GM13977 (cell line): ENCODE measurements at regions not wholly inside any gene's neighbourhood (a gene's known extent, or its start where the extent isn't known, plus 50 kb on each side); places are given as distances from the start of the nearest gene placed in this dataset.
"Not testable (repeated sequence)": the region's sequence is repeated elsewhere in the genome, so short reads cannot be mapped to it uniquely, and the experiment has no call there.

Source experiments
- DNase-seq: peaks from one replicate; pipeline ENCODE4 v3.0.0; 2012; ENCODE audit warnings: low spot score
- in situ Hi-C: fragments of 300-500 bp; cut with MboI; formaldehyde crosslinking; loops from one replicate; pipeline ENCODE4 v1.12.0; 2022; ENCODE audit warnings: low sequenced_read_pairs, low pct_unique_long_range_greater_than_20kb, mixed read lengths, inconsistent platforms; ENCODE audit not compliant: unreplicated experiment
- TF ChIP-seq, protein P1 (sequence below): IDR thresholded peaks from 2 replicates; pipeline ENCODE4 v1.5.1; 2012; ENCODE audit warnings: mild to moderate bottlenecking, control low read depth; ENCODE audit not compliant: insufficient read depth; ENCODE audit errors: extremely low read depth, missing control alignments

DNA sequence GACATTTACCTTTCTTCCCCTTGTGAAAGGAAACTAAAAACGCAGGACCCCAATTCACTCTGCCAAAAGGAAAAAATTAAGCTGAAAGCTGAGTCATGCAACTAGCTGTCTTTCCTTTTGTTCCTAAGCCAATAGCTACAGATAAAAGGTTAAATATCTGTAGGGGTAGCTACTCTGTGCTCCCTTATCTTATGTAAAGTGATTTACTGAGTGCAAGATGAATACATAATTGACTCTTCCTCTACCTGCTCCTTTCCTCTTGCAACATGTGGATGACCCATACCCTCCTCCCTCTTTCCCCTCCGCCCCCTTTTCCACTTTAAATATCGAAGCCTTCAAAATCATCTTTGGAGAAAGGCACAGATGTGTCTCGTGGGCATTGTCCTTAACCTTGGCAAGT, 68.0 kb upstream of the ZNF157 start:
- in situ Hi-C loops = no loop called here
- no peak for DNase-seq
- TF ChIP-seq, protein P1, sequence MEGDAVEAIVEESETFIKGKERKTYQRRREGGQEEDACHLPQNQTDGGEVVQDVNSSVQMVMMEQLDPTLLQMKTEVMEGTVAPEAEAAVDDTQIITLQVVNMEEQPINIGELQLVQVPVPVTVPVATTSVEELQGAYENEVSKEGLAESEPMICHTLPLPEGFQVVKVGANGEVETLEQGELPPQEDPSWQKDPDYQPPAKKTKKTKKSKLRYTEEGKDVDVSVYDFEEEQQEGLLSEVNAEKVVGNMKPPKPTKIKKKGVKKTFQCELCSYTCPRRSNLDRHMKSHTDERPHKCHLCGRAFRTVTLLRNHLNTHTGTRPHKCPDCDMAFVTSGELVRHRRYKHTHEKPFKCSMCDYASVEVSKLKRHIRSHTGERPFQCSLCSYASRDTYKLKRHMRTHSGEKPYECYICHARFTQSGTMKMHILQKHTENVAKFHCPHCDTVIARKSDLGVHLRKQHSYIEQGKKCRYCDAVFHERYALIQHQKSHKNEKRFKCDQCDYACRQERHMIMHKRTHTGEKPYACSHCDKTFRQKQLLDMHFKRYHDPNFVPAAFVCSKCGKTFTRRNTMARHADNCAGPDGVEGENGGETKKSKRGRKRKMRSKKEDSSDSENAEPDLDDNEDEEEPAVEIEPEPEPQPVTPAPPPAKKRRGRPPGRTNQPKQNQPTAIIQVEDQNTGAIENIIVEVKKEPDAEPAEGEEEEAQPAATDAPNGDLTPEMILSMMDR = no peak

DNA sequence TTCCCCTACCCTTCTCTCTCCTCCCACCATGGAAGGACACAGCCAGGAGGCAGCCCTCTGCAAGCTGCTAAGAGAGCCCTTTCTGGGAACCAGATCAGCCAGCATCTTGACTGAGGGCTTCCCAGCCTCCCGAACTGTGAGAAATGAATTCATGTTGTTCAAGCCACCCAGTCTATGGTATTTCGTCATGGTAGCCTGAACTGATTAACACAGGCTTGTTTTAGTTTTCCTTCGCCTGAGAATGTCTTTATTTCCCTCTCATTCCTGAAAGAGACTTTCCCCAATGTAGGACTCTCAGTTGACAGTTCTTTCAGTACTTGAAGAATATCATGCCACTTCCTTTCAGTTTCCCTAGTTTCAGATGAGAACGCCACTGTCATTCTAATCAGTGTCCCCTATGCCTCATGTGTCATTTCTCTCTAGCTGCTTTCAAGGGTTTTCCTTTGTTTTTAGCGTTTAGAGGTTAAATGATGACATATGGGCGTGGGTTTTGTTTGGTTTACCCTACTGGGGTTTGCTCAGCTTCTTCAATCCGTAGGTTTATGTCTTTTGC, 63.8 kb upstream of the ZNF157 start:
- DNase-seq, in situ Hi-C loops: not testable (repeated sequence)

DNA sequence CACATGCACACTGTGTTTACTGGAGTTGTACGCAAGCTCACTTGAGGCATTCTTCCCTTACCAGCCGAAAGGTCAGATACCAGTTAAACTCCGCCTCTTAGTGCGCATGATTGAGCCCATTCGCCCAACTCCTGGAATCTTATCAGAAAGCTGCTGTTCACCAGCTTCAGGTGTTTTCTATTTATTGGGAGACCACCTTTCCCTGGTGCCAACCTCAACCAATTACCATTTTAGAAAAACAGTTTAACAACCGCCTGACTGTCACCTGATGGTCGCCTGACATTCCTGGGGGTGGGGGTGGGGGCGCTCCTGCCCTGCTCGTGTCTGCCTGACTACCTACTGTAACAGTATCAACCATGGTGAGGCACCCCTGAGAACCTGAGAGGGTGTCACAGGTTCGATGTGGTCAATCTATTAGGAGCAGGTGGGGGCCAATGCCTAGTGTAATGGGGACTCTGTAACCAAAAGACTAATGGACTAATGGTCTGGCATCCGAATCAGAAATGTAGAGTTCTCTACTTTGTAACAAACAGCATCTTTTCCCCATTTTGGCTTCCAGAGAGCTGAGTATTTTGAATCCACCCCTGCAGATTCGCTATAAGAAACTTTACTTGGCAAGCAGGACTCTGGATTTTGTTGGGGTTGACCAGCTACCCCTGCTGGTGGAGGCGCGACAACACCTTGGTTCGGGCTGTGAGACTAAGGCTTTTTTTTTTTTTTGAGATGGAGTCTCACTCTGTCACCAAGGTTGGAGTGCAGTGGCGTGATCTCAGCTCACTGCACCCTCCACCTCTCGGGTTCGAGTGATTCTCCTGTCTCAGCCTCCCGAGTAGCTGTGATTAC, 58.2 kb upstream of the ZNF157 start:
- TF ChIP-seq, protein P1 = peak; percentile 43
- in situ Hi-C loops = no loop called here
- peak; percentile 36 for DNase-seq

DNA sequence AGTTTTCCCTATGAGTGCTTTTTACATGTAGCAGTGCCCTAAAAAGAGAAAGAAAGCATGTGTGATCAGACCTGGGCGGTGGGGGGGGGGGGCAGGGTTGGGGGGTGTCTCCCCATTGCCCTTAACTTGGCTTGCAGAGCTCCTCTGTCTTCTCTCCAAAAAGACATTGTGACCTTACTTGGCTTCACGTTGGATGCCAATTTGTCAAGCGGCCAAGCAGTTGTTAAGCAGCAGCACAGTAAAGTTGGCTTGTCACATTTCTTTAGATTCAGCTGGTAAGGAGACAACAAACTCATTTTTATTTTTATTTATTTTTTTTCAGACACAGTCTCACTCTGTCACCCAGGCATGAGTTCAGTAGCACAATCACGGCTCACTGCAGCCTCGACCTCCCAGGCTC, 57.3 kb upstream of the ZNF157 start:
- TF ChIP-seq, protein P1 = no peak
- in situ Hi-C loops = no loop called here
- DNase-seq = no peak

DNA sequence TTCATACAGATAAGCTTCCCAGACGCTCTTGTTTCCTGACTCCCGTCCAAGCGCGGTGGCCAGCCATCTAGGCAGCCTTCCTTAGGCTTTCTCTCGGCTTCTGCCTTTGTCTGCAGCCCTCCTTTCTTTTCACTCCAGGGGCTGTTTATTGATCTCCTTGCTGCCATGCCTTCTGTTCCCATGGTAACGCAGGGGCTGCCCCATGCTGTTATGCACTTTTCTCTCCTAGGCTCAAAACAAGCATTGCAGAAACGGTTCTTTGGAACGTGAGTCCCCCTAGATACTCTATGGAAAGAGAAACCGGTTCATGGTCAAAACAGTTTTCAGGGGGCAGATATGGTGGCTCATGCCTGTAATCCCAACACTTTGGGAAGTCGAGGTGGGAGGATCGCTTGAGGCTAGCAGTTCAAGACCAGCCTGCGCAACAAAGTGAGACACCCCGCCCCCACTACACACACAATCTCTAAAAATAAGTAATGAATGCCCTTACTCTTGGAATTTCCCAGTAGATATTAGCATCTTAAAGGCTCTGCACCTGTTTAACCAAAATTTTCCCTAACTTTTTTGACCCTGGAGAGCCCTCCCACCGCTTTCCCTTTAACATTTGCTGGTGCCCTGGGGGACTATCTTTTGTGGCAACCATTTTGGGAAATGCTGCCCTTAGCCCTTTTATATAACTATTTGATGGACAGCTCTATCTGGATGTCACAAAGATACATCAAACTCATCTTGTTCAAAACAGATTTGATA, 53.9 kb upstream of the ZNF157 start:
- in situ Hi-C loops = no loop called here
- TF ChIP-seq, protein P1 = no peak
- DNase-seq = no peak
